GM21526 (cell line): ENCODE measurements at regions not wholly inside any gene's neighbourhood (a gene's known extent, or its start where the extent isn't known, plus 50 kb on each side); places are given as distances from the start of the nearest gene placed in this dataset.

Experiments used
- ATAC-seq: cut with Tn5 transposase; IDR thresholded peaks from one replicate; pipeline ENCODE4 v1.9.1; 2021; ENCODE audit warnings: moderate library complexity; ENCODE audit not compliant: unreplicated experiment, low FRiP score

DNA sequence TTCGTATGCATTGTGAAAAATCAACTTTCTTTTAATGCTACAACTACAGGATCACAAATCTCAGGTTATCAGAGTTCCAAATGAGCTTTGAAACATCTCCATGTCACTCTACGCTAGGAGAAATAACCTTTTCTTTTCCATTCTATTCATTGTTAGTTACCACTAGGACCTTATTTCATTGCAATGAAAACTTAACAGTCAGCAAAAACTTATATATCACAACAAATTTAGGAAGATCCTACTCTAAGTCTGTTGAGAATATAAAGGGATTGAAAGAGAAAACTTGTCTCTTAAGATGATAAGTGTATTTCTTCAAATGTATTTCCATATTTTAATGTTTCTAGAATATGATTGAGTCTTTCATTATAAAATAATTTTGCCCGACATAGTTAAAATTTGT, 539.1 kb downstream of the TMTC2 start:
- no peak for ATAC-seq

DNA sequence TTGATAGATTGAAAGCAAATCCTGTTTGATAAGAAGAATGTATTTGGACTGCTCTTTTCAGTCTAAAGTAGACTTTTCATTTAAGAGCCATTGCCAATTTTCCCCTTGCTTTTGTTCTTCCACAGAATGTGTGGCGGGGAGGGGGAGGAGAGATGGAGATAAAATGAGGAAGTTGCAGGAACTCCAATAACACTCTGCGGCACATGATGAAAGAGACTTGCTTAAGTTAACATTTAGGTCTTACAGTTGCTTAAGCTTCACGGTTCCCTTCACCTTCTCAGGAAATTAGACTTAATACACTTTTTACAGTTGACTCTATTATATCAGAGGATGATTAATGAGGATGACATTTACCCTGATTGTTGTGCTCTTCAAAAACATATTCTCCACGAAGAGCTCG, 537.3 kb downstream of the TMTC2 start:
- no peak for ATAC-seq

GRCh38 chr12:83220774-83221173, 534.1 kb downstream of the TMTC2 start:
- no peak for ATAC-seq

- no peak for ATAC-seq
Measured at GRCh38 chr12:83216230-83216629, 529.5 kb downstream of the TMTC2 start.

- no peak for ATAC-seq
Measured at GRCh38 chr12:83214185-83214584, 527.5 kb downstream of the TMTC2 start.

DNA sequence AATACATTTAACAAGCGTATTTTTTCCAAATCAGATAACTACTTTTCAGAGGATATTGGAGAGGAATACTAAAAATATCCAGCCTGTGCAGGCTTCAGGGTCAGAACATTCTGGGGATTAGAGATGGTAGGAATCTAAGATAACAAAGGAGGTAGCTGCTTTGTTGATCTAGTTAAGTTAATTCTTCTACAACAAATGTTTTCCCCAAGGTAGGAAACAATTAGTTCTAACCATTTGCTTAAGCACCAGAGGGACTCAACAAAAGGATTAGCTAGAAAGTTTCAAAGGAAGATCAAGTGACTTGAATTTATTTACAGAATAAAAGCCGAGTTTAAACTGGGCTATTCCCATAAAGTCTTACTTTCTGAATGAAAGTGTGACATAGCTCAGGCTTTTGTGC, 524.2 kb downstream of the TMTC2 start:
- ATAC-seq = no peak

GRCh38 chr12:83199069-83199468, 512.4 kb downstream of the TMTC2 start:
- no peak for ATAC-seq

DNA sequence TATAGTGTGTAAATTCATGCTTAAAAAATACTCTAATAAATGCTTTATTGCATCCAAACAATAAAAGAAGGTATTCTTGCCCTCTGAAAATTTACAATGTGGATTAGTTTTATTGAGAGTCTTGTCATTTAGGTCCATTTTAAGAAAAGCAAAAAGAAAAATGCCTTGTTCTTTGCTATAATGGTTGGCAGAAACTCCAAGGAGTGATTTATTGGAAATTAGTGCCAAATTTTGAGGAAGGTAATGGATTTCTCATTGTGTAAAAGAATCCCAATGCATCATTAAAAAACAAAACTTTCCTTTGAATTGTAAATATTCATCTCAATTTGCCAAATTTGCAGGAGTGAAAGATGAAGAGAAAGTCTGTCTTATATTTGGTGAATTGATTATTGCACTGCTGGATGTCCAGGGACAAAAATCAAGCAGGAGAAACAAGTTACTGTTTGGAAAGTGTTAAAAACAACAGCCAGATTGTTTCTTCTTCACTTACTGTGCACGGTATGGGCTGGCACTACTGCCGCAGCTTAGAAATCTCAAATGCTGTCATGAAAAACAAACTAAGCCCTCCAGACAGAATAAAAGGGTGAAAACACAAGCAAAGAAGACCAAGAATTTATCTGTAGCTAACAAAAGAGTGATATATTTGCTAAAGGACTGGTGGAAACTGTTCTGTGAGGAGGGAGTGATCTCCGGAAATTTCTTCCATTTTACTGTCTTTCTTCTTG, 511.7 kb downstream of the TMTC2 start:
- no peak for ATAC-seq

DNA sequence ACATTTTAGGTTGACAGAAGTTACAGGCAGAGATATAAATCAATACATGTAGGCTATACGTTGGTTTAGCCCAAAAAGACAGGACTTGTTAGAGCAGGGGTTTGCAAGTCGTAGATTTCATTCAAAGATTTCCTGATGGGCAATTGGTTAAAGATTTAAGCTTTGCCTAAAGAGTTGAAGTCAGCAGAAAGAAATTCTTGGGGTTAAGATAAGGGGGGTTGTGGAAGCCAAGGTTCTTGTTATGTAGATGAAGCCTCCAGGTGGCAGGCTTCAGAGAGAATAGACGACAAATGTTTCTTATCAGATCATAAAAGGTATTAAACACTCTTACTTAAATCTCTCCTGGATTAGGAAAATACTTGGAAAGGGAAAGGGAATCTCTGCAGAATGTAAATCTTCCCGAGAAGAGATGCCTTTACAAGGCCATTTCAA, 510.8 kb downstream of the TMTC2 start:
- no peak for ATAC-seq

- no peak for ATAC-seq
Measured at GRCh38 chr12:83196694-83197350, 510.1 kb downstream of the TMTC2 start.

DNA sequence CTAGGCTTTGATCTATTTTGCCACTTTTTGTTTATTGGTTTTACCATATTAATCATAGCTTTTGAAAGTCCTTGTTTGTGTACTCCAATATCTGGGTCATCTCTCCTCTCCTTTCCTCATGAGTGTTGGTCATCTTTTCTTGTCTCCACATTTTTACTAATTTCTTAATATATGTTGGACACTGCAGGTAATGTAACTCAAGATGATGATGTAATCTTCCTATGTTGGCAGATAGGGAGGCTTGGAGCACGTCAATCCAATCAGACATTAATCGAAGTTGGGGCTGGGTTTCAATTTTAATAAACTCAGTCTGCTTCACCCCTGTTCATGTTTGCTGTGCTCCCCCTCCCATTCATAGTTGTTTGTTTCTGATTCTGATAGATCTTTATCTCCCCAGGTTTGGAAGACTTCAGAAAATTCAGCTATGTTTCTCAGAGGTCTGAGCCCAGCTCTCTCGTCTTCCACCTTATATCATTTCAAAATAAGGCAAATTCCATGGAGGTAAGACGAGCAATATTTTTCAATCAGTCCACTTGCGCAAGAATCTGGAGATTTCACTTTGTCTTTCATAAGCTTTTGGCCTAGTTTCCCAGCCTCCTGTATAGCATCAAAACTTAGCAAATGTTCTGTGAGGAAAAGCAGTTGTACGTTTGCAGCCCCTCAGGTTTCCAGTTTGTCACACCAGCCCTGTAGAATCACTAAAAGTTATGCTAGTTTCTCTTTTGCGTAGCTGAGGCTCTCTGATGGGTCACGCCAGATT, 504.1 kb downstream of the TMTC2 start:
- ATAC-seq = no peak

GRCh38 chr12:83186419-83186818, 499.7 kb downstream of the TMTC2 start:
- ATAC-seq = no peak

GRCh38 chr12:83185241-83185640, 498.5 kb downstream of the TMTC2 start:
- ATAC-seq = no peak
